ENCODE measurements at regions not wholly inside any gene's neighbourhood (a gene's known extent, or its start where the extent isn't known, plus 50 kb on each side); places are given as distances from the start of the nearest gene placed in this dataset.

- Histone ChIP-seq H3K4me3 (ENCODE audit: insufficient read depth, low read length) (no peak overlapping the region), H3K79me2 (ENCODE audit: insufficient read depth, low read length) (no peaks in the 10 kb centered on the region), H3K9me3 (ENCODE audit: low read depth, low read length) (no peaks in the 10 kb centered on the region), H3K4me2 (ENCODE audit: insufficient read depth, low read length) (no peak overlapping the region), H2AFZ (ENCODE audit: low read length) (no peak overlapping the region), H4K20me1 (ENCODE audit: insufficient read depth, low read length) (no peaks in the 10 kb centered on the region), H3K4me1 (ENCODE audit: insufficient read depth, low read length) (peaks cover 1% of the 10 kb centered on the region), H3K27ac (ENCODE audit: low read depth, low read length) (no peak overlapping the region), H3K27me3 (ENCODE audit: insufficient read depth, low read length) (no peaks in the 10 kb centered on the region), H3K36me3 (ENCODE audit: insufficient read depth, low read length) (no peaks in the 10 kb centered on the region)
- no peak for TF ChIP-seq CTCF (IDR thresholded peaks at IDR 0.05; ENCODE audit: extremely low read depth, low read depth, low read length)
- DNase-seq (ENCODE audit: insufficient read length, low spot score, missing footprints), result no peak
These were observed 50.6 kb upstream of the TMEM170B start for GRCh38 chr6:11486959-11487358.

GRCh38 chr6:11486486-11486885 is 51.1 kb upstream of the TMEM170B start:
- Histone ChIP-seq H3K4me2 (ENCODE audit: insufficient read depth, low read length) (no peak overlapping the region), H3K27me3 (ENCODE audit: insufficient read depth, low read length) (no peaks in the 10 kb centered on the region), H3K27ac (ENCODE audit: low read depth, low read length) (no peak overlapping the region), H4K20me1 (ENCODE audit: insufficient read depth, low read length) (no peaks in the 10 kb centered on the region), H3K79me2 (ENCODE audit: insufficient read depth, low read length) (no peaks in the 10 kb centered on the region), H3K4me1 (ENCODE audit: insufficient read depth, low read length) (no peaks in the 10 kb centered on the region), H3K9me3 (ENCODE audit: low read depth, low read length) (no peaks in the 10 kb centered on the region), H3K36me3 (ENCODE audit: insufficient read depth, low read length) (no peaks in the 10 kb centered on the region), H2AFZ (ENCODE audit: low read length) (no peak overlapping the region), H3K4me3 (ENCODE audit: insufficient read depth, low read length) (no peak overlapping the region)
- DNase-seq (ENCODE audit: insufficient read length, low spot score, missing footprints), result no peak
- no peak for TF ChIP-seq CTCF (IDR thresholded peaks at IDR 0.05; ENCODE audit: extremely low read depth, low read depth, low read length)

- H3K4me2 ChIP-seq (ENCODE audit: insufficient read depth, low read length), result no peak overlapping the region
- no peaks in the 10 kb centered on the region for H3K4me1 ChIP-seq (ENCODE audit: insufficient read depth, low read length)
- no peaks in the 10 kb centered on the region for H4K20me1 ChIP-seq (ENCODE audit: insufficient read depth, low read length)
- TF ChIP-seq CTCF (IDR thresholded peaks at IDR 0.05; ENCODE audit: extremely low read depth, low read depth, low read length), result no peak
- no peaks in the 10 kb centered on the region for H3K9me3 ChIP-seq (ENCODE audit: low read depth, low read length)
- no peak overlapping the region for H2AFZ ChIP-seq (ENCODE audit: low read length)
- H3K36me3 ChIP-seq (ENCODE audit: insufficient read depth, low read length), result no peaks in the 10 kb centered on the region
- DNase-seq (ENCODE audit: insufficient read length, low spot score, missing footprints), result no peak
- H3K79me2 ChIP-seq (ENCODE audit: insufficient read depth, low read length), result no peaks in the 10 kb centered on the region
- H3K4me3 ChIP-seq (ENCODE audit: insufficient read depth, low read length), result no peak overlapping the region
- H3K27ac ChIP-seq (ENCODE audit: low read depth, low read length), result no peak overlapping the region
- H3K27me3 ChIP-seq (ENCODE audit: insufficient read depth, low read length), result no peaks in the 10 kb centered on the region
These were observed 51.5 kb upstream of the TMEM170B start for GRCh38 chr6:11486051-11486450.

GRCh38 chr6:11485271-11485670 is 52.3 kb upstream of the TMEM170B start:
- no peaks in the 10 kb centered on the region for H3K4me1 ChIP-seq (ENCODE audit: insufficient read depth, low read length)
- no peak for TF ChIP-seq CTCF (IDR thresholded peaks at IDR 0.05; ENCODE audit: extremely low read depth, low read depth, low read length)
- H2AFZ ChIP-seq (ENCODE audit: low read length), result no peak overlapping the region
- no peak for DNase-seq (ENCODE audit: insufficient read length, low spot score, missing footprints)
- H4K20me1 ChIP-seq (ENCODE audit: insufficient read depth, low read length), result no peaks in the 10 kb centered on the region
- no peaks in the 10 kb centered on the region for H3K79me2 ChIP-seq (ENCODE audit: insufficient read depth, low read length)
- H3K4me3 ChIP-seq (ENCODE audit: insufficient read depth, low read length), result no peak overlapping the region
- no peaks in the 10 kb centered on the region for H3K36me3 ChIP-seq (ENCODE audit: insufficient read depth, low read length)
- no peak overlapping the region for H3K4me2 ChIP-seq (ENCODE audit: insufficient read depth, low read length)
- no peaks in the 10 kb centered on the region for H3K9me3 ChIP-seq (ENCODE audit: low read depth, low read length)
- H3K27ac ChIP-seq (ENCODE audit: low read depth, low read length), result no peak overlapping the region
- H3K27me3 ChIP-seq (ENCODE audit: insufficient read depth, low read length), result no peaks in the 10 kb centered on the region
